Breast epithelium (tissue), 4 donors: ENCODE measurements at regions not wholly inside any gene's neighbourhood (a gene's known extent, or its start where the extent isn't known, plus 50 kb on each side); places are given as distances from the start of the nearest gene placed in this dataset.

Experiments used
- DNase-seq, 2 donors: peaks; one replicate each; pipeline ENCODE4 v3.0.0-alpha.2; 2019; ENCODE audit warnings: low spot score in 2 of 2
- H3K27ac ChIP-seq, 2 donors: fragments of 200-600 bp; sonication (generic) in 1 of 2; one replicate each; pipeline ENCODE4 v1.5.1; 2016 to 2019; ENCODE audit warnings: mild to moderate bottlenecking in 1 of 2
- H3K27me3 ChIP-seq, 2 donors: fragments of 200-600 bp; sonication (generic) in 1 of 2; one replicate each; pipeline versions ENCODE4 v1.5.1 to v1.6.0; 2017 to 2019; ENCODE audit warnings: control low read depth in 1 of 2, mild to moderate bottlenecking in 1 of 2
- H3K36me3 ChIP-seq: fragments of 200-600 bp; one replicate; pipeline ENCODE4 v1.5.1; 2019
- H3K4me1 ChIP-seq, 2 donors: fragments of 200-600 bp; sonication (generic); one replicate each; pipeline ENCODE4 v1.5.1; 2016 to 2019; ENCODE audit warnings: control low read depth in 1 of 2
- H3K4me3 ChIP-seq, 3 donors: fragments of 200-600 bp; sonication (generic); 1 replicate in 2 of 3; 2 replicates in 1 of 3; pipeline ENCODE4 v1.5.1; 2016 to 2019; ENCODE audit warnings: mild to moderate bottlenecking in 3 of 3, moderate library complexity in 2 of 3
- H3K9me3 ChIP-seq, 2 donors: fragments of 200-600 bp; sonication (generic) in 1 of 2; one replicate each; pipeline ENCODE4 v1.5.1; 2016 to 2019; ENCODE audit warnings: control low read depth in 1 of 2
- CTCF ChIP-seq, 3 donors: fragments of 450-650 bp; IDR thresholded peaks; one replicate each; pipeline ENCODE4 v1.5.1; 2016 to 2017; ENCODE audit warnings: antibody characterized with exemption in 3 of 3, mild to moderate bottlenecking in 3 of 3, moderate library complexity in 3 of 3
- POLR2A ChIP-seq: fragments of 450-650 bp; IDR thresholded peaks from one replicate; pipeline ENCODE4 v1.6.1; 2016; ENCODE audit warnings: antibody characterized with exemption, mild to moderate bottlenecking, moderate library complexity
- POLR2AphosphoS5 ChIP-seq, 3 donors: sonication (generic); formaldehyde crosslinking; IDR thresholded peaks; one replicate each; pipeline ENCODE4 v1.6.1; 2017; ENCODE audit warnings: antibody characterized with exemption in 3 of 3
- intact Hi-C: fragments of 100-400 bp; cut with DNase I; formaldehyde crosslinking; loops from one replicate; pipeline ENCODE4 v1.15.1; 2023; ENCODE audit warnings: low total_unique reads

GRCh38 chr4:186458050-186458449 is 97.3 kb downstream of the MTNR1A start:
- Histone ChIP-seq H3K27me3 (peaks cover 0 to 4% of the 10 kb centered on the region in 2 donors), H3K4me1 (no peaks in the 10 kb centered on the region), H3K9me3 (peaks cover 2% of the 10 kb centered on the region in 2 donors), H3K4me3 (no peak overlapping the region), H3K27ac (no peak overlapping the region), H3K36me3 (no peaks in the 10 kb centered on the region)
- intact Hi-C loops, result loop anchor here (10.0 kb wide), 1 partner anchor 1037 kb away; no protein-coding TSS in a partner anchor
- TF ChIP-seq CTCF (IDR thresholded peaks at IDR 0.05) (no peak), POLR2AphosphoS5 (IDR thresholded peaks at IDR 0.05) (no peak), POLR2A (no peak)
- no peak for DNase-seq

- Histone ChIP-seq H3K27me3 (no peaks in the 10 kb centered on the region), H3K9me3 (peaks cover 18 to 34% of the 10 kb centered on the region in 2 donors), H3K27ac (no peak overlapping the region), H3K4me3 (no peak overlapping the region), H3K36me3 (no peaks in the 10 kb centered on the region), H3K4me1 (no peaks in the 10 kb centered on the region)
- no peak for TF ChIP-seq POLR2A
- DNase-seq, result no peak
- intact Hi-C loops, result loop anchor here (10.0 kb wide), 1 partner anchor 1043 kb away; no protein-coding TSS in a partner anchor
These were observed 103.4 kb downstream of the MTNR1A start for GRCh38 chr4:186451982-186452381.

- TF ChIP-seq POLR2A (no peak), POLR2AphosphoS5 (IDR thresholded peaks at IDR 0.05) (no peak), CTCF (IDR thresholded peaks at IDR 0.05) (no peak)
- intact Hi-C loops, result loop anchor here (10.0 kb wide), 1 partner anchor 1045 kb away; no protein-coding TSS in a partner anchor
- no peak for DNase-seq
- no peaks in the 10 kb centered on the region for H3K27me3 ChIP-seq
- peaks cover 18 to 34% of the 10 kb centered on the region in 2 donors for H3K9me3 ChIP-seq
- H3K27ac ChIP-seq, result no peak overlapping the region
- no peaks in the 10 kb centered on the region for H3K36me3 ChIP-seq
- H3K4me3 ChIP-seq, result no peak overlapping the region
- H3K4me1 ChIP-seq, result no peaks in the 10 kb centered on the region
These were observed 105.4 kb downstream of the MTNR1A start for GRCh38 chr4:186449954-186450353.

- no peaks in the 10 kb centered on the region for H3K4me1 ChIP-seq
- DNase-seq, result no peak
- no peak overlapping the region for H3K4me3 ChIP-seq
- no peak overlapping the region for H3K27ac ChIP-seq
- no peaks in the 10 kb centered on the region for H3K27me3 ChIP-seq
- peaks cover 0 to 3% of the 10 kb centered on the region in 2 donors for H3K9me3 ChIP-seq
- TF ChIP-seq POLR2A (no peak), CTCF (IDR thresholded peaks at IDR 0.05) (no peak), POLR2AphosphoS5 (IDR thresholded peaks at IDR 0.05) (no peak)
- H3K36me3 ChIP-seq, result no peaks in the 10 kb centered on the region
- intact Hi-C loops, result no loop called here
These were observed 110.3 kb downstream of the MTNR1A start for GRCh38 chr4:186445040-186445439.

GRCh38 chr4:186441502-186441901 is 113.9 kb downstream of the MTNR1A start:
- Histone ChIP-seq H3K9me3 (peaks cover 0 to 7% of the 10 kb centered on the region in 2 donors), H3K27me3 (no peaks in the 10 kb centered on the region), H3K4me1 (no peaks in the 10 kb centered on the region), H3K4me3 (no peak overlapping the region), H3K27ac (no peak overlapping the region), H3K36me3 (no peaks in the 10 kb centered on the region)
- intact Hi-C loops, result loop anchor here (5.0 kb wide), 1 partner anchor 791 kb away; no protein-coding TSS in a partner anchor
- no peak for DNase-seq
- TF ChIP-seq POLR2AphosphoS5 (IDR thresholded peaks at IDR 0.05), result no peak
- TF ChIP-seq POLR2A, result no peak
- TF ChIP-seq CTCF (IDR thresholded peaks at IDR 0.05), result no peak

GRCh38 chr4:186428481-186428880 is 126.9 kb downstream of the MTNR1A start:
- intact Hi-C loops, result no loop called here
- DNase-seq, result no peak

More at GRCh38 chr4:186428481-186428880, 126.9 kb downstream of the MTNR1A start:
- Histone ChIP-seq H3K27ac (no peak overlapping the region), H3K9me3 (no peaks in the 10 kb centered on the region), H3K4me1 (no peaks in the 10 kb centered on the region), H3K4me3 (no peak overlapping the region), H3K27me3 (no peaks in the 10 kb centered on the region), H3K36me3 (no peaks in the 10 kb centered on the region)
- TF ChIP-seq POLR2A, result no peak
- no peak for TF ChIP-seq CTCF (IDR thresholded peaks at IDR 0.05)
- TF ChIP-seq POLR2AphosphoS5 (IDR thresholded peaks at IDR 0.05), result no peak
